ENCODE measurements at regions not wholly inside any gene's neighbourhood (a gene's known extent, or its start where the extent isn't known, plus 50 kb on each side); places are given as distances from the start of the nearest gene placed in this dataset.

DNA sequence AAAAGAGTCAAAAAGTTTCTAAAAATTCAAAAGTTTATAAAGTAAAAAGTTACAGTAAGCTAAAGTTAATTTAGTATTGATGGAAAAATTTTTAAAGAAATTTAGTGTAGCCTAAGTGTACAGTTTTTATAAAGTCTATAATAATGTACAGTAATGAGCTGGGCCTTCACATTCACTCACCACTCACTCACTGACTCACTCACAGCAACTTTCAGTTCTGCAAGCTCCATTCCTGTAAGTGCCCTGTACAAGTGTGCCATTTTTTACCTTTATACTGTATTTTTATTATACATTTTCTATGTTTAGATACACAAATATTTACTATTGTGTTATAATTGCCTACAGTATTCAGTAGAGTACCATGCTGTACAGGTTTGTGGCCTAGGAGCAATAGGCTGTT, 239.5 kb upstream of the MAP3K1 start:
- TF ChIP-seq, protein P1, sequence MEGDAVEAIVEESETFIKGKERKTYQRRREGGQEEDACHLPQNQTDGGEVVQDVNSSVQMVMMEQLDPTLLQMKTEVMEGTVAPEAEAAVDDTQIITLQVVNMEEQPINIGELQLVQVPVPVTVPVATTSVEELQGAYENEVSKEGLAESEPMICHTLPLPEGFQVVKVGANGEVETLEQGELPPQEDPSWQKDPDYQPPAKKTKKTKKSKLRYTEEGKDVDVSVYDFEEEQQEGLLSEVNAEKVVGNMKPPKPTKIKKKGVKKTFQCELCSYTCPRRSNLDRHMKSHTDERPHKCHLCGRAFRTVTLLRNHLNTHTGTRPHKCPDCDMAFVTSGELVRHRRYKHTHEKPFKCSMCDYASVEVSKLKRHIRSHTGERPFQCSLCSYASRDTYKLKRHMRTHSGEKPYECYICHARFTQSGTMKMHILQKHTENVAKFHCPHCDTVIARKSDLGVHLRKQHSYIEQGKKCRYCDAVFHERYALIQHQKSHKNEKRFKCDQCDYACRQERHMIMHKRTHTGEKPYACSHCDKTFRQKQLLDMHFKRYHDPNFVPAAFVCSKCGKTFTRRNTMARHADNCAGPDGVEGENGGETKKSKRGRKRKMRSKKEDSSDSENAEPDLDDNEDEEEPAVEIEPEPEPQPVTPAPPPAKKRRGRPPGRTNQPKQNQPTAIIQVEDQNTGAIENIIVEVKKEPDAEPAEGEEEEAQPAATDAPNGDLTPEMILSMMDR (IDR thresholded peaks at IDR 0.05 in 4 of 5, conservative IDR thresholded peaks at IDR 0.05 in 1 of 5), result no peak
- TF ChIP-seq POLR2A (IDR thresholded peaks at IDR 0.05), result no peak
- H3K4me3 ChIP-seq, result no peak overlapping the region
- no peak for DNase-seq
- no peaks in the 10 kb centered on the region for H3K4me1 ChIP-seq
- no peaks in the 10 kb centered on the region for H3K36me3 ChIP-seq
- H3K27me3 ChIP-seq, result no peaks in the 10 kb centered on the region
- in situ Hi-C loops (cut with MboI; ENCODE audit: low sequenced_read_pairs in 4 of 4) (no loop called here), intact Hi-C loops (cut with DNase I; ENCODE audit: low total_unique reads) (no loop called here)
- H3K27ac ChIP-seq, result no peak overlapping the region
- no peaks in the 10 kb centered on the region for H3K9me3 ChIP-seq
- no peak for ATAC-seq

DNA sequence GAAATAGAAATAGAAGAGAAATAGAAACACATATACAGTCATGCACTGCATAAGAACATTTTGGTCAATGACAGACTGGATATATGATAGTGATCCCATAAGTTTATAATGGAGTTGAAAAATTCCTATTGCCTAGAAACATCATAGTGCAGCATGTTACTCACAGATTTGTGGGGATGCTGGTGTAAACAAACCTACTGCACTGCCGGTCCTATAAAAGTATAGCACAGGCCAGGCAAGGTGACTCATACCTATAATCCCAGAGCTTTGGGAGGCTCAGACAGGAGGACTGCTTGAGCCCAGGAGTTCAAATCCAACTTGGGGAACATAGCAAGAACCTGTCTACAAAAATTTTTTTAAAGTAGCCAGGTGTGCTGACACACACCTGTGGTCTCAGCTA, 240.6 kb upstream of the MAP3K1 start:
- Histone ChIP-seq H3K27ac (no peak overlapping the region), H3K4me1 (no peaks in the 10 kb centered on the region), H3K27me3 (no peaks in the 10 kb centered on the region), H3K9me3 (no peaks in the 10 kb centered on the region), H3K4me3 (no peak overlapping the region), H3K36me3 (no peaks in the 10 kb centered on the region)
- intact Hi-C loops (cut with DNase I; ENCODE audit: low total_unique reads) (no loop called here), in situ Hi-C loops (cut with MboI; ENCODE audit: low sequenced_read_pairs in 4 of 4) (no loop called here)
- TF ChIP-seq, protein P1 (IDR thresholded peaks at IDR 0.05 in 4 of 5, conservative IDR thresholded peaks at IDR 0.05 in 1 of 5), result no peak
- no peak for TF ChIP-seq POLR2A (IDR thresholded peaks at IDR 0.05)
- ATAC-seq, result no peak
- DNase-seq, result no peak

- Histone ChIP-seq H3K4me3 (no peak overlapping the region), H3K36me3 (no peaks in the 10 kb centered on the region), H3K4me1 (no peaks in the 10 kb centered on the region), H3K9me3 (no peaks in the 10 kb centered on the region), H3K27me3 (no peaks in the 10 kb centered on the region), H3K27ac (no peak overlapping the region)
- TF ChIP-seq, protein P1 (IDR thresholded peaks at IDR 0.05 in 4 of 5, conservative IDR thresholded peaks at IDR 0.05 in 1 of 5), result no peak
- no peak for TF ChIP-seq POLR2A (IDR thresholded peaks at IDR 0.05)
- in situ Hi-C loops (cut with MboI; ENCODE audit: low sequenced_read_pairs in 4 of 4) (no loop called here), intact Hi-C loops (cut with DNase I; ENCODE audit: low total_unique reads) (no loop called here)
- ATAC-seq (peak; percentile 52 to 71), DNase-seq (no peak)
These were observed 245.8 kb upstream of the MAP3K1 start for GRCh38 chr5:56569566-56569965.

DNA sequence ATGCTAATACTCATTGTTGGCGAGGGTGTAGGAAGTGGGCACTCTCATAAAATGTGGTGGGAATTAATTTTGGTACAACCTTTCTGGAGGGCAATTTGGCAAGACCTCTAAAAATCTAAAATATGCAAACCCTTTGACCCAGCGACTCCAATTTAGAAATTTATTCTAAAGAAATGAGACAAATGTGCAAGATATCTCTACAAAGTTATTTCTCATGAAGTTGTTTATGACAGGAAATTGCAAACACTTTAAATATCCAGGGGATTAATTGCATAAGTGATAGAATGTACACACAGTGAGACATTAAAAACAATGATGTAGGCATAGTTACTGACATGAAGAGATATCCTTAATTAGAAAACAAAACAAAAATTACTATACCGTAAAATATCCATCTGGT, 246.3 kb upstream of the MAP3K1 start:
- no peaks in the 10 kb centered on the region for H3K4me1 ChIP-seq
- TF ChIP-seq, protein P1 (IDR thresholded peaks at IDR 0.05 in 4 of 5, conservative IDR thresholded peaks at IDR 0.05 in 1 of 5), result no peak
- no peak for TF ChIP-seq POLR2A (IDR thresholded peaks at IDR 0.05)
- H3K9me3 ChIP-seq, result no peaks in the 10 kb centered on the region
- DNase-seq, result no peak
- no peaks in the 10 kb centered on the region for H3K36me3 ChIP-seq
- in situ Hi-C loops (cut with MboI; ENCODE audit: low sequenced_read_pairs in 4 of 4) (no loop called here), intact Hi-C loops (cut with DNase I; ENCODE audit: low total_unique reads) (no loop called here)
- H3K27me3 ChIP-seq, result peaks cover 0 to under 1% (median 0%) of the 10 kb centered on the region in 3 donors
- H3K27ac ChIP-seq, result no peak overlapping the region
- no peak overlapping the region for H3K4me3 ChIP-seq
- ATAC-seq, result no peak

DNA sequence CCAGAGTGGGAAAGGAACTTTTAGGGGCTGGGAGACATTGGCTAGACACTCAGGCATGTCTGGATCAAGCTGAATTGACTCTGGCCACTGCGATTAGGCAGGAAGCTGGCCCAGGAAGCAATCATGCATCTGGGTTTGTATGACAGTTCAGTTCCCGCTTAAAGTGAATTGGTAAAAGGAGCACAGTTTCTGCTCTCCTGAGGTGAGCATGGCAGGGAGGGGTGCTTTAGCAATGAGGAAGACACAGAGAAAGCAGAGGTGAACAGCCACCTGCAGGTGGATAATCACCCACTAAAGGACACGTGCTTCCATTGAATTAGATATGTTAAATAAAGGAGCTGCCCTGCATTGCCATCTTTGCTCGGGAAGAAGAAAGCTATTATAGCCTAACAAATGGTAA, 248.1 kb upstream of the MAP3K1 start:
- TF ChIP-seq, protein P1 (IDR thresholded peaks at IDR 0.05 in 4 of 5, conservative IDR thresholded peaks at IDR 0.05 in 1 of 5), result no peak
- TF ChIP-seq POLR2A (IDR thresholded peaks at IDR 0.05), result no peak
- ATAC-seq (no peak), DNase-seq (no peak)
- Histone ChIP-seq H3K9me3 (no peaks in the 10 kb centered on the region), H3K4me3 (no peak overlapping the region), H3K4me1 (no peaks in the 10 kb centered on the region), H3K27ac (no peak overlapping the region), H3K27me3 (peaks cover 0 to 3% (median 0%) of the 10 kb centered on the region in 3 donors), H3K36me3 (no peaks in the 10 kb centered on the region)
- intact Hi-C loops (cut with DNase I; ENCODE audit: low total_unique reads) (no loop called here), in situ Hi-C loops (cut with MboI; ENCODE audit: low sequenced_read_pairs in 4 of 4) (no loop called here)

All from gastrocnemius medialis (tissue), 4 donors.